Erythroblast (primary cell): ENCODE measurements at regions not wholly inside any gene's neighbourhood (a gene's known extent, or its start where the extent isn't known, plus 50 kb on each side); places are given as distances from the start of the nearest gene placed in this dataset.
"Not testable (repeated sequence)": the region's sequence is repeated elsewhere in the genome, so short reads cannot be mapped to it uniquely, and the experiment has no call there.

ENCODE experiments used
- DNase-seq, 2 experiments: peaks; one replicate each; lab custom pipeline; 2025; lab: John Stamatoyannopoulos, UW
- GATA1 ChIP-seq: IDR thresholded peaks from 2 replicates; pipeline ENCODE4 v1.6.1; 2011; ENCODE audit warnings: low read depth, mild to moderate bottlenecking, control low read depth, low read length, moderate library complexity
- POLR2A ChIP-seq: IDR thresholded peaks from 2 replicates; pipeline ENCODE4 v1.6.1; 2011; ENCODE audit warnings: mild to moderate bottlenecking, low read length

GRCh38 chr6:141464896-141465295 is 667.8 kb upstream of the GJE1 start:
- DNase-seq = no peak
- TF ChIP-seq GATA1 = no peak
- no peak for TF ChIP-seq POLR2A

DNA sequence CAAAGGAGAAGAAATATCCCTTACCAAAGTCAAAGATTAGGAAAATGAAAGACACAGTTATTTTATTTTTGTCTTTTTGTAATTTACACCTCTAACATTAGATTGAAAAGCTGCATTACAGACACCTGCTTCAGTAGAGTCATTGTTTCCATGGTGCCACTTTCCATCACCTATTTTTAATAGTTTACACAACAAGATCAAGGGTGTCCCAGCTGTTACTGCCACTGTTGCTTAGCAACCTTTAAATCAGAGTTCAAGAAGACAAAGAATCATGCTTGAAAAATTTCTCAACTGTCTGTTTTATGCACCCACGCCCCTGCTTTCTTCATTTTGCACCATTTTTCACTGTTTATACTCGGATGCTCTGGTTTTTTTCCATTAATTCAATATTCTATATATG is 668.2 kb upstream of the GJE1 start:
- DNase-seq = no peak
- TF ChIP-seq GATA1 (no peak), POLR2A (no peak)

DNA sequence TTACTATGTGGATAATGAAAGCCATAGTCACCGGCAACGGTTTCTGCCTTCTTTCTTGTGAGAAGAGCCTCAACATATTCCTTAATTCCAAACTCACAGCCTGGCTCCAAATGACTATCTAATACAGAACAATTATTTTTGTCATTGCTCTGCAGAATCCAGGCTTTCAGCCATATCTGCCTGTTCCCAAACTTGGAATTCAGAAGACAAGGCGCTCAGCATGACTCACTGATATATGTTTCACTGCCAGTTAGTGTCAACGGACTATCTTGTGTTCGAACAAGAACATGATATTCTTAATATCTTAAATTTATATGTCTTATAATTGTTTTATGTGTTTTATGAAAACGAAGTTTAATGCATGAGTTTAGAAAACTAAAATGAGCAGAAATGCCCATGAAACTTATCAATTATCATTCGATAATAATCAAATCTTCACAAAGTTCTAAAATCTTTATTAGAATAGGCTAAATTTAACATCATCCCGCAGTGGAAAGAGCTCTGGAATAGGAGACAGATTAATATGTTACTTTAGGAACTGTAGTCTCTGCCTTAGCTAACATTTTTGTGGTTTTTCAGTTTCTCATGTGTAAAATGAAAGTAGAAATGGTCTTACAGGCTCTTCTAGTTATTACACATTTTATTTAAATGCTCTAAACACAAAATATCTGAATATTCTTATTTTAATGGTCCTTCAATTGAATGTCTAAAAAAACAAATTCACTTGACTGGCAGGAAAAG is 669.3 kb upstream of the GJE1 start:
- no peak for DNase-seq
- no peak for TF ChIP-seq GATA1
- TF ChIP-seq POLR2A = no peak

- DNase-seq = no peak
- no peak for TF ChIP-seq GATA1
- TF ChIP-seq POLR2A = no peak
These were observed 671.8 kb upstream of the GJE1 start for GRCh38 chr6:141460743-141461484.

- DNase-seq = not testable (repeated sequence)
These were observed 672.5 kb upstream of the GJE1 start for GRCh38 chr6:141460245-141460644.

DNA sequence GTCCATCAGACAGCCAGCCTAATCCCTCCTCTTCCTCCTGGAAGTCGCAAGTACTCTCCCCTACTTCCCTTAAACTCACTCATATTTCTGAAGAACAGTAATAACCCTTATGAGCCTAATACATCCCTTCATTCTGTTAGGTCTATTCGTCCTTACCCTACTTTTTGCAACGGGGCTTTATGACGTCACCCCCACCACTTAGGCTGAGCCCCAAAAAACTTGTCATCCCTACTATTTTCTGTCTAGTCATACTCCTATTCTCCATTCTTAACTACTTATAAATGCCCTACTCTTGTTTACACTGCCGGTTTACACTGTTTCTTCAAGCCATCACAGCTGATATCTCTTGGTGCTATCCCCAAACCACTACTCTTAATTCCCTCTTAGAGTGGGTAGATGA is 674.7 kb upstream of the GJE1 start:
- not testable (repeated sequence) for DNase-seq

GRCh38 chr6:141452354-141452686 is 680.4 kb upstream of the GJE1 start:
- TF ChIP-seq POLR2A (no peak), GATA1 (no peak)
- no peak for DNase-seq

DNA sequence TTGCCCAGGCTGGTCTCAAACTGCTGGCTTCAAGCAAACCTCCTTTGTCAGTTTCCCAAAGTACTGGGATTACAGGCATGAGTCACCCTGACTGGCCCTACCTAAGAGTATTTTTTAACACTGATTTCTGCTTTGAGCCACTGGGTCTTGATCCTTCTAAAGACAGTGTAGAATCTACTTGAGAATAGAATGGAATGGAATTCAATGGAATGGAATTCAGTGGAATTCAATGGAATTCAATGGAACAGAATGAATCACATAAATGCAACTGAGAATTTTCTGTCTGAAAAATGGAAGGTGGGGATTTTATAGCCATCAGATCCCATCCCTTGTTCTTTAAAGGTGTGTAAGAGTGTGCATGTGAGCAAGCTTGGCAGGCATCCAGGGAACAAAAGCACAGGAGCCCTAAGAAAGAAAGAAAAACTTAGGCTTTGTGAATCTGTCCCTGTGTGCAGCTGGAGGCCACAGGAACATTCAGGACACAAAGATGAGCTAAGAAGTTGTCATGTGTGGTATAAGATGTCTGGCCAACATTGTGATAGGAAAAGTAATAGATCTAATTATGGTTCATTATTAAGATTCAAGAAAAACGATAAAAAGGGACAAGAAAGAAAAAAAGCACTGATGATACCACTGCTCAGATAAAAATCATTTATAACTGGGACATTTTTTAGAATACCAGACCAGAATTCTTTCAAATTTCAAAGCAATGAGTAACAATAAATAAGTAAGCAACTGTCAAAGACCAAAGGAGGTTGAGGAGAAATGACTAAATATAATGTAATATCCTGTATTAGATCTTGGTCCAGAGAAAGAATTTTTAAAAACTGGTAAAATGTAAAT is 681.0 kb upstream of the GJE1 start:
- TF ChIP-seq POLR2A = no peak
- no peak for TF ChIP-seq GATA1

GRCh38 chr6:141451181-141451510 is 681.6 kb upstream of the GJE1 start:
- no peak for DNase-seq
- TF ChIP-seq POLR2A (no peak), GATA1 (no peak)

More for the DNA sequence above, 681.0 kb upstream of the GJE1 start:
- DNase-seq = no peak

DNA sequence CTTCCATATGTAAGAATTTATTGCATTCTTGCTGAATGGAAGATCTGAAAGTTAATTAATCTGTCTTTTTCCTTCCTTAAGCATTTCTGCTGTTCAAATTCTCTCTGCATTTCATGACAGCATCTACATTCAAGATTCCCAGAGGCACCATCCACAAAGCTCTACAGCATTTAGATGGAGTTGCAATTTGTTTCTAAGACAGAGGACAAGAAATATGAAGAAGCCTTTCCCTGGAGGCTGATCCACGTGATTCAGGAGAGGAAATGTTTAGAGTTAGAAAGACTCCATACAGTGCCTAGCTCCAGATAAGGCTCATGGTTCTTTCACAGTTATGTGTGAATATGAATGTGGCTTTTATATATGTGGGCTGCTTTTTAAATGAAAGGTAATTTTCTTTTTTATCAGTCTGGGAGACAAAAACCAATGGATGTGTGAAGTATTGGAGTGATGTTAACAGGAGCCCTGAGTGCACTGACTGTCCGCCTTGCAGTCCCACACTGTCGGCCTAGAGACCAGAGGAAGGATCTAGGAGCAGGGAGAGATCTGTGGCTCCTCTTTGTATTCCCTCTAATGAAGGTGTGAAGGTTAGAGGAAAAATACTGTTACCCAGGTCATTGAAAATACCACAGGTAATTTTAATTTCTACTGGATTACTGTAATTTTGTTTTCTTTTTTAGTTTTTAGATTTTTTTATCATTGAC is 686.6 kb upstream of the GJE1 start:
- DNase-seq = no peak
- TF ChIP-seq GATA1 = no peak
- no peak for TF ChIP-seq POLR2A

DNA sequence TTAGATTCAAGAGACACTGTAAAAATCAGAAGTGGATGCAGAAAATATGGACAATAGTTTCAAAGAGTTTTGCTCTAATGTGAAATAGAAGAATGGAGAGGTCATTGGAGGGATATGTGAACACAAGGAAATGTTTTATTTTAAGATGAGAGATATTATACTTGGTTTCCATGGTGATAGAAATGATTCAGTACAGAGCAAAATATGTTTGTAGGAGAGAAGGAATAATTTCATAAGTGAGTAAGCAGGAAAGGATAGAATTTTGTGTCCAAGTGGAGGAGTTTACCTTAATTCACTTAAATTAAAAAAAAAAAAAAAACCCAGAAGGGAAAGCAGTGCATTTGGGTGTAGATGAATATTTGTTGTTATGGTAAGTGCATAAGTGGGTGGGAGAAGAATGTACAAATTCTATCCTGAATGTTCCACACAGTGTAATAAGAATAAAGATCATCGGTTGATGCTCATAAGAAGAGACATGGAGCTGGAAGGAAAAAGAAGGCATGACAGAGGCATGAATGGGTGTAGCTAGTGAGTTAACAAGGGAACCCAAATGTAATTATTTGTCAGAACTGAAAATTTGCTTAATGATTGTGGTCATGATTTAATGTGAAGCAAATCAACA is 688.9 kb upstream of the GJE1 start:
- DNase-seq = no peak
- TF ChIP-seq GATA1 (no peak), POLR2A (no peak)

- DNase-seq = no peak
These were observed 689.7 kb upstream of the GJE1 start for GRCh38 chr6:141443032-141443431.

GRCh38 chr6:141439513-141439912 is 693.2 kb upstream of the GJE1 start:
- TF ChIP-seq GATA1 (no peak), POLR2A (no peak)
- DNase-seq = no peak

More at GRCh38 chr6:141443032-141443431, 689.7 kb upstream of the GJE1 start:
- no peak for TF ChIP-seq POLR2A
